Trophoblast cell (in vitro differentiated cells and primary cell): ENCODE measurements at regions not wholly inside any gene's neighbourhood (a gene's known extent, or its start where the extent isn't known, plus 50 kb on each side); places are given as distances from the start of the nearest gene placed in this dataset.
"Not testable (repeated sequence)": the region's sequence is repeated elsewhere in the genome, so short reads cannot be mapped to it uniquely, and the experiment has no call there.

Experiments
- DNase-seq, 2 donors: peaks; one replicate each; pipeline ENCODE4 v3.0.0-alpha.2; 2016
- H2AFZ ChIP-seq: 2 replicates; pipeline ENCODE4 v1.6.1; 2013; ENCODE audit warnings: low read length, moderate library complexity, mild to moderate bottlenecking; ENCODE audit not compliant: insufficient read depth, poor library complexity
- H2AK5ac ChIP-seq: 2 replicates; pipeline ENCODE4 v1.6.1; 2013; ENCODE audit warnings: mild to moderate bottlenecking, low read length
- H2BK120ac ChIP-seq: 2 replicates; pipeline ENCODE4 v1.6.1; 2013; ENCODE audit warnings: low read length, mild to moderate bottlenecking, moderate library complexity; ENCODE audit not compliant: insufficient read depth, poor library complexity
- H2BK12ac ChIP-seq: 2 replicates; pipeline ENCODE4 v1.6.1; 2013; ENCODE audit warnings: mild to moderate bottlenecking, low read length, moderate library complexity
- H2BK5ac ChIP-seq: 2 replicates; pipeline ENCODE4 v1.6.1; 2013; ENCODE audit warnings: low read length, low read depth, moderate library complexity, mild to moderate bottlenecking; ENCODE audit not compliant: poor library complexity
- H3K14ac ChIP-seq: 2 replicates; pipeline ENCODE4 v1.6.1; 2013; ENCODE audit warnings: mild to moderate bottlenecking, low read length
- H3K18ac ChIP-seq: 2 replicates; pipeline ENCODE4 v1.6.1; 2013; ENCODE audit warnings: mild to moderate bottlenecking, low read length
- H3K23ac ChIP-seq: 2 replicates; pipeline ENCODE4 v1.6.1; 2013; ENCODE audit warnings: low read length
- H3K27ac ChIP-seq: 2 replicates; pipeline ENCODE4 v1.5.1; 2013; ENCODE audit warnings: low read depth, mild to moderate bottlenecking, inconsistent platforms, low read length, moderate library complexity
- H3K27me3 ChIP-seq: 2 replicates; pipeline ENCODE4 v1.6.1; 2013; ENCODE audit warnings: inconsistent platforms, mild to moderate bottlenecking, low read length, moderate library complexity; ENCODE audit not compliant: insufficient read depth
- H3K36me3 ChIP-seq, 2 experiments: 1 replicate in 1 of 2; 2 replicates in 1 of 2; pipeline ENCODE4 v1.6.1; 2013; ENCODE audit warnings: low read length in 2 of 2, mild to moderate bottlenecking in 2 of 2, moderate library complexity in 1 of 2; ENCODE audit not compliant: insufficient read depth in 2 of 2, control insufficient read depth in 1 of 2
- H3K4ac ChIP-seq: 2 replicates; pipeline ENCODE4 v1.6.1; 2013; ENCODE audit warnings: low read depth, mild to moderate bottlenecking, low read length, moderate library complexity
- H3K4me1 ChIP-seq, 2 experiments: 1 replicate in 1 of 2; 2 replicates in 1 of 2; pipeline ENCODE4 v1.6.1; 2013; ENCODE audit warnings: low read length in 2 of 2, mild to moderate bottlenecking in 2 of 2, moderate library complexity in 1 of 2; ENCODE audit not compliant: insufficient read depth in 2 of 2, control insufficient read depth in 1 of 2
- H3K4me2 ChIP-seq: 2 replicates; pipeline ENCODE4 v1.6.1; 2013; ENCODE audit warnings: inconsistent platforms, mild to moderate bottlenecking, low read length, moderate library complexity
- H3K4me3 ChIP-seq: 2 replicates; pipeline ENCODE4 v1.5.1; 2013; ENCODE audit warnings: mild to moderate bottlenecking, low read depth, low read length, inconsistent platforms
- H3K79me1 ChIP-seq: one replicate; pipeline ENCODE4 v1.6.1; 2013; ENCODE audit warnings: low read length
- H3K79me2 ChIP-seq: 2 replicates; pipeline ENCODE4 v1.6.1; 2013; ENCODE audit warnings: low read length, mild to moderate bottlenecking; ENCODE audit not compliant: control insufficient read depth, insufficient read depth, poor library complexity
- H3K9ac ChIP-seq: 2 replicates; pipeline ENCODE4 v1.6.1; 2013; ENCODE audit warnings: mild to moderate bottlenecking, low read length
- H3K9me3 ChIP-seq: 2 replicates; pipeline ENCODE4 v1.6.1; 2013; ENCODE audit warnings: low read depth, mild to moderate bottlenecking, control low read depth, inconsistent platforms, low read length; ENCODE audit not compliant: insufficient read depth
- H4K12ac ChIP-seq: 2 replicates; pipeline ENCODE4 v1.6.1; 2013; ENCODE audit warnings: low read depth, mild to moderate bottlenecking, low read length, moderate library complexity
- H4K8ac ChIP-seq: 2 replicates; pipeline ENCODE4 v1.6.1; 2013; ENCODE audit warnings: low read depth, mild to moderate bottlenecking, low read length, moderate library complexity
- H4K91ac ChIP-seq: one replicate; pipeline ENCODE4 v1.6.1; 2013; ENCODE audit warnings: low read depth, mild to moderate bottlenecking, low read length, moderate library complexity
- WGBS: extraction: QIAGEN DNeasy Blood & Tissue Kit; methylation state at CpG from one replicate; pipeline ENCODE4 v1.1.7; 2013; ENCODE audit warnings: missing lambda C conversion rate; ENCODE audit not compliant: insufficient read length, insufficient coverage; ENCODE audit errors: extremely low coverage; 5-methylcytosine and 5-hydroxymethylcytosine counted together

DNA sequence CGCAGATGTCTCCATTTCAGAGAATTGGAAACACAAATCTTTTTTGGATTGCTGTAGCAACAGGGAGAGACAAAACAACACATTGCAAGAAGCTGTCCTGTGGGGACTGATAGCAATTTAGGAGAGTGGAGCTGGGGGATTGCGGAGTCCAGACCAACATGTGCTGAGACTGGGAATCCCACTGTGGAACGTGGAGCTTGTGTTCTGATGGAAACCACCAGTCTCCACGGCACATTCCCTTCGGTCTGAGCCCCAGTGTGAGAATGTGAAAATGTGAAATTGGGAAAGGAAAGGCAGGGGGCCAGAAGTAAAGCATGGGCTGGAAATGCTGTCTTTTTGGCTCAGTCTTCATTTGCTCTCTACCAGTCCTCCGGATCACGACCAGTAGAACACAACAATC lies 348.8 kb upstream of the TNC start:
- no peak overlapping the region for H4K91ac ChIP-seq
- no peak overlapping the region for H2AK5ac ChIP-seq
- H3K27me3 ChIP-seq, result no peaks in the 10 kb centered on the region
- no peak overlapping the region for H3K9ac ChIP-seq
- no CpG with 5 or more reads among the region's 7 CpGs for WGBS
- no peak overlapping the region for H3K14ac ChIP-seq
- H3K4me3 ChIP-seq, result no peak overlapping the region
- peaks cover 5% of the 10 kb centered on the region for H3K9me3 ChIP-seq
- no peak overlapping the region for H4K8ac ChIP-seq
- no peak overlapping the region for H3K18ac ChIP-seq
- no peak overlapping the region for H2AFZ ChIP-seq
- no peak overlapping the region for H2BK5ac ChIP-seq
- no peak overlapping the region for H3K27ac ChIP-seq
- no peak overlapping the region for H3K4ac ChIP-seq
- no peak overlapping the region for H3K4me2 ChIP-seq
- no peak overlapping the region for H2BK12ac ChIP-seq
- H3K36me3 ChIP-seq, result peaks cover 0 to 1% of the 10 kb centered on the region in 2 experiments
- no peaks in the 10 kb centered on the region for H3K79me1 ChIP-seq
- peaks cover 0 to 3% of the 10 kb centered on the region in 2 experiments for H3K4me1 ChIP-seq
- no peak overlapping the region for H2BK120ac ChIP-seq
- DNase-seq, result no peak
- no peak overlapping the region for H4K12ac ChIP-seq
- no peaks in the 10 kb centered on the region for H3K79me2 ChIP-seq
- no peak overlapping the region for H3K23ac ChIP-seq

- Histone ChIP-seq H3K23ac (no peak overlapping the region), H3K18ac (no peak overlapping the region), H3K27me3 (no peaks in the 10 kb centered on the region), H2BK12ac (no peak overlapping the region), H3K79me2 (no peaks in the 10 kb centered on the region), H4K8ac (no peak overlapping the region), H3K36me3 (peaks cover 0 to 1% of the 10 kb centered on the region in 2 experiments), H3K4me1 (no peaks in the 10 kb centered on the region), H3K79me1 (no peaks in the 10 kb centered on the region), H3K27ac (no peak overlapping the region), H2BK120ac (no peak overlapping the region), H3K4me3 (no peak overlapping the region), H3K4me2 (no peak overlapping the region), H3K9me3 (peaks cover 5% of the 10 kb centered on the region), H2AFZ (no peak overlapping the region), H2AK5ac (no peak overlapping the region), H2BK5ac (no peak overlapping the region), H4K12ac (no peak overlapping the region), H3K4ac (no peak overlapping the region), H4K91ac (no peak overlapping the region), H3K14ac (no peak overlapping the region), H3K9ac (no peak overlapping the region)
- no peak for DNase-seq
- WGBS, result no CpG with 5 or more reads among the region's 2 CpGs
Measured at GRCh38 chr9:115469841-115470240, 351.9 kb upstream of the TNC start.

GRCh38 chr9:115473032-115473431 lies 355.1 kb upstream of the TNC start:
- not testable (repeated sequence) for H2BK120ac ChIP-seq, DNase-seq
- WGBS, result no CpG with 5 or more reads among the region's 3 CpGs

DNA sequence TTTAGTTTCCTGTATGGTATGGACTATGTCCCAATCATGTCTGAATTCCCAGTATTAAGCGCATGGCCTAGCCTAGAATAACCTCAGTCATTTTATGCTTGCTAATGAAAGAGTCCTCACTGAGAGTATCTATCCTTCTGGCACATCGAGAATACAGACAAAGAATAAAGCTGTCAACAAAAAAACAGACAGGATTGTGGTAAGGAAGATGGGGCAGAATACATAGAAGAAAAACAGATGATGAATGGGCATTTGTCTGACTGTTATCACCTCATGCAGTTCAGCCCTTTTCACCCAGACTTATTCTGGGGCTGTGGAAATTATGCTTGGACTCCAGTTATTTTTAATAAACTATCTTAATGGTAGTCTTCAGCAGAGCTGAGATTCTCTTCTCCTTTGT lies 363.8 kb upstream of the TNC start:
- Histone ChIP-seq H4K8ac (no peak overlapping the region), H3K4ac (no peak overlapping the region), H4K91ac (no peak overlapping the region), H3K79me1 (no peaks in the 10 kb centered on the region), H2AK5ac (no peak overlapping the region), H3K27me3 (no peaks in the 10 kb centered on the region), H3K14ac (no peak overlapping the region), H2BK120ac (no peak overlapping the region), H3K4me1 (no peaks in the 10 kb centered on the region), H3K4me2 (no peak overlapping the region), H3K18ac (no peak overlapping the region), H3K36me3 (no peaks in the 10 kb centered on the region), H2AFZ (no peak overlapping the region), H2BK12ac (no peak overlapping the region), H3K79me2 (no peaks in the 10 kb centered on the region), H3K9me3 (no peaks in the 10 kb centered on the region), H3K4me3 (no peak overlapping the region), H2BK5ac (no peak overlapping the region), H4K12ac (no peak overlapping the region), H3K27ac (no peak overlapping the region), H3K23ac (no peak overlapping the region), H3K9ac (no peak overlapping the region)
- DNase-seq, result no peak
- no CpG with 5 or more reads among the region's 2 CpGs for WGBS

More at GRCh38 chr9:115473032-115473431, 355.1 kb upstream of the TNC start:
- H3K4ac ChIP-seq, H3K36me3 ChIP-seq, H4K8ac ChIP-seq, H3K9ac ChIP-seq, H2BK12ac ChIP-seq, H3K27me3 ChIP-seq, H3K27ac ChIP-seq, H2BK5ac ChIP-seq, H2AK5ac ChIP-seq, H3K23ac ChIP-seq, H2AFZ ChIP-seq, H3K79me1 ChIP-seq, H3K4me2 ChIP-seq, H4K12ac ChIP-seq, H3K79me2 ChIP-seq, H3K14ac ChIP-seq, H3K4me1 ChIP-seq, H3K18ac ChIP-seq, H4K91ac ChIP-seq, H3K4me3 ChIP-seq, H3K9me3 ChIP-seq: not testable (repeated sequence)
